ENCODE measurements at regions not wholly inside any gene's neighbourhood (a gene's known extent, or its start where the extent isn't known, plus 50 kb on each side); places are given as distances from the start of the nearest gene placed in this dataset.

GRCh38 chr21:17442165-17442564, 70.7 kb upstream of the CXADR start:
- no peak for ATAC-seq
- no peak for TF ChIP-seq CTCF (IDR thresholded peaks at IDR 0.05)

GRCh38 chr21:17444828-17445227, 68.0 kb upstream of the CXADR start:
- H3K4me3 ChIP-seq, result no peak overlapping the region
- intact Hi-C loops (cut with DNase I), result no loop called here
- no peaks in the 10 kb centered on the region for H3K36me3 ChIP-seq
- no peaks in the 10 kb centered on the region for H3K27me3 ChIP-seq
- H3K4me1 ChIP-seq, result no peaks in the 10 kb centered on the region
- TF ChIP-seq CTCF (IDR thresholded peaks at IDR 0.05), result no peak
- H3K9me3 ChIP-seq, result no peaks in the 10 kb centered on the region
- H3K27ac ChIP-seq, result no peak overlapping the region
- ATAC-seq (no peak), DNase-seq (no peak)

More at GRCh38 chr21:17442165-17442564, 70.7 kb upstream of the CXADR start:
- DNase-seq, result no peak
- no peaks in the 10 kb centered on the region for H3K36me3 ChIP-seq
- H3K27me3 ChIP-seq, result no peaks in the 10 kb centered on the region
- intact Hi-C loops (cut with DNase I), result no loop called here
- H3K4me1 ChIP-seq, result no peaks in the 10 kb centered on the region
- no peak overlapping the region for H3K4me3 ChIP-seq
- H3K27ac ChIP-seq, result no peak overlapping the region
- no peaks in the 10 kb centered on the region for H3K9me3 ChIP-seq

GRCh38 chr21:17446737-17447136, 66.1 kb upstream of the CXADR start:
- Histone ChIP-seq H3K4me3 (no peak overlapping the region), H3K27me3 (no peaks in the 10 kb centered on the region), H3K27ac (no peak overlapping the region), H3K9me3 (no peaks in the 10 kb centered on the region), H3K36me3 (no peaks in the 10 kb centered on the region), H3K4me1 (peaks cover 4% of the 10 kb centered on the region)
- intact Hi-C loops (cut with DNase I), result no loop called here
- DNase-seq, result no peak
- no peak for TF ChIP-seq CTCF (IDR thresholded peaks at IDR 0.05)
- ATAC-seq, result peak; percentile 71

GRCh38 chr21:17449701-17450100, 63.1 kb upstream of the CXADR start:
- DNase-seq (no peak), ATAC-seq (no peak)
- Histone ChIP-seq H3K4me1 (peaks cover 4% of the 10 kb centered on the region), H3K4me3 (no peak overlapping the region), H3K27me3 (no peaks in the 10 kb centered on the region), H3K27ac (no peak overlapping the region), H3K36me3 (no peaks in the 10 kb centered on the region), H3K9me3 (no peaks in the 10 kb centered on the region)
- TF ChIP-seq CTCF (IDR thresholded peaks at IDR 0.05), result no peak
- intact Hi-C loops (cut with DNase I), result no loop called here

GRCh38 chr21:17451364-17451891, 61.4 kb upstream of the CXADR start:
- Histone ChIP-seq H3K36me3 (no peaks in the 10 kb centered on the region), H3K27me3 (no peaks in the 10 kb centered on the region), H3K4me1 (peaks cover 4% of the 10 kb centered on the region), H3K27ac (no peak overlapping the region), H3K9me3 (no peaks in the 10 kb centered on the region), H3K4me3 (no peak overlapping the region)
- no peak for TF ChIP-seq CTCF (IDR thresholded peaks at IDR 0.05)
- intact Hi-C loops (cut with DNase I), result no loop called here
- DNase-seq (no peak), ATAC-seq (peak; percentile 61)
